T-cell (primary cell): ENCODE measurements at regions not wholly inside any gene's neighbourhood (a gene's known extent, or its start where the extent isn't known, plus 50 kb on each side); places are given as distances from the start of the nearest gene placed in this dataset.
"Not testable (repeated sequence)": the region's sequence is repeated elsewhere in the genome, so short reads cannot be mapped to it uniquely, and the experiment has no call there.

Source experiments
- ATAC-seq, 4 experiments: fragments of 200-7000 bp in 3 of 4; fragments of 150-1000 bp in 1 of 4; cut with Tn5 transposase; replicated peaks in 1 of 4; 1 replicate in 3 of 4; 2 replicates in 1 of 4; pipeline ENCODE4 v1.10.0; 2021; ENCODE audit warnings: moderate library complexity in 3 of 4, mild to moderate bottlenecking in 2 of 4, moderate number of reproducible peaks in 1 of 4
- CTCF ChIA-PET, 2 donors: fragments of 300-600 bp; sonication (Branson Sonifier 250); formaldehyde crosslinking; loops; one replicate each; lab custom pipeline; 2022; ENCODE audit warnings: antibody characterized with exemption in 2 of 2; lab: Charles Lee
- POLR2A ChIA-PET, 2 donors: fragments of 300-600 bp; sonication (Branson Sonifier 250); formaldehyde crosslinking; loops; one replicate each; lab custom pipeline; 2022; ENCODE audit warnings: antibody characterized with exemption in 2 of 2; lab: Charles Lee
- DNase-seq, 35 experiments: peaks; one replicate each; pipeline versions ENCODE4 v3.0.0 to v3.0.0-alpha.2; 2013 to 2023
- H3K27ac ChIP-seq: one replicate; pipeline ENCODE4 v1.5.1; 2013; ENCODE audit warnings: low read length
- H3K27me3 ChIP-seq, 2 experiments: replicated peaks in 1 of 2; 1 replicate in 1 of 2; 2 replicates in 1 of 2; pipeline versions ENCODE4 v1.6.1 to v1.7.0; 2013; ENCODE audit warnings: low read length in 1 of 2, mixed read lengths in 1 of 2; ENCODE audit not compliant: control insufficient read depth in 2 of 2, insufficient read depth in 2 of 2; ENCODE audit errors: extremely low read depth in 1 of 2
- H3K36me3 ChIP-seq, 2 donors: 1 replicate in 1 of 2; 2 replicates in 1 of 2; pipeline versions ENCODE4 v1.6.1 to v1.7.0; 2013; ENCODE audit warnings: low read length in 1 of 2; ENCODE audit not compliant: control insufficient read depth in 2 of 2, insufficient read depth in 1 of 2; ENCODE audit errors: extremely low read depth in 1 of 2
- H3K4me1 ChIP-seq, 2 experiments: 1 replicate in 1 of 2; 2 replicates in 1 of 2; pipeline versions ENCODE4 v1.6.1 to v1.7.0; 2013; ENCODE audit warnings: low read length in 2 of 2, mixed read lengths in 1 of 2; ENCODE audit not compliant: insufficient read depth in 2 of 2, control insufficient read depth in 1 of 2; ENCODE audit errors: extremely low read depth in 1 of 2
- H3K4me3 ChIP-seq, 2 donors: 1 replicate in 1 of 2; 2 replicates in 1 of 2; pipeline versions ENCODE4 v1.5.1 to v1.7.0; 2013; ENCODE audit warnings: mild to moderate bottlenecking in 2 of 2, low read length in 1 of 2, moderate library complexity in 1 of 2; ENCODE audit not compliant: control insufficient read depth in 1 of 2; ENCODE audit errors: extremely low read depth in 1 of 2
- H3K9me3 ChIP-seq: 2 replicates; pipeline ENCODE4 v1.7.0; 2013
- H3K27ac Mint-ChIP-seq, 2 donors: one replicate each; pipeline ENCODE4 v1.8.0; 2020 to 2021; ENCODE audit warnings: mild to moderate bottlenecking in 2 of 2, mixed read lengths in 2 of 2
- H3K27me3 Mint-ChIP-seq, 2 donors: one replicate each; pipeline ENCODE4 v1.8.0; 2021 to 2022; ENCODE audit warnings: mixed read lengths in 2 of 2
- H3K36me3 Mint-ChIP-seq: one replicate; pipeline ENCODE4 v1.8.0; 2021; ENCODE audit warnings: mixed read lengths
- H3K4me1 Mint-ChIP-seq, 3 donors: one replicate each; pipeline ENCODE4 v1.8.0; 2020 to 2022; ENCODE audit warnings: mixed read lengths in 3 of 3, mild to moderate bottlenecking in 1 of 3
- H3K4me3 Mint-ChIP-seq, 3 donors: one replicate each; pipeline ENCODE4 v1.8.0; 2020 to 2022; ENCODE audit warnings: mild to moderate bottlenecking in 3 of 3, mixed read lengths in 3 of 3, moderate library complexity in 3 of 3
- H3K9me3 Mint-ChIP-seq, 3 donors: one replicate each; pipeline ENCODE4 v1.8.0; 2020 to 2022; ENCODE audit warnings: mixed read lengths in 3 of 3
- WGBS: methylation state at CpG from one replicate; pipeline ENCODE4 v1.1.5; 2013; ENCODE audit warnings: missing lambda C conversion rate; ENCODE audit not compliant: insufficient coverage; 5-methylcytosine and 5-hydroxymethylcytosine counted together

DNA sequence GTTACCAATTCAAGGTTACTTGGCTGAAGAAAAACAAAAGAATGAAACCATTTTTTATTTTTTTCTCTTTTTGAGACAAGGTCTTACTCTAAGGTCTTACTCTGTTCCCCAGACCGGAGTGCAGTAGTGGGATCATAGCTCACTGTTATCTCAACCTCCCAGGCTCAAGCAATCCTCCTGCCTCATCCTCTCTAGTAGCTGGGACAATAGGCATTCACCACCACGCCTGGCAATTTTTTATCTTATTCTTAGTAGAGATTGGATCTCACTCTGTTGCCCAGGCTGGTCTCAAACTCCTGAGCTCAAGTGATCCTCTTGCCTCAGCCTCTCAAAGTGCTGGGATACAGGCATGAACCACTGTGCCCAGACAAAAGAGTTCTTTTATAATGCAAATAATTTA is 3732.0 kb upstream of the OR11H1 start:
- H3K27ac ChIP-seq, H3K4me1 Mint-ChIP-seq, DNase-seq, H3K36me3 ChIP-seq, POLR2A ChIA-PET, H3K4me3 ChIP-seq, H3K27me3 ChIP-seq, H3K9me3 ChIP-seq, H3K4me1 ChIP-seq, CTCF ChIA-PET, ATAC-seq, H3K27me3 Mint-ChIP-seq, H3K27ac Mint-ChIP-seq, H3K36me3 Mint-ChIP-seq, H3K9me3 Mint-ChIP-seq, H3K4me3 Mint-ChIP-seq: not testable (repeated sequence)
- WGBS: 60% methylated on average over 1 of the region's 2 CpGs

- H3K4me1 Mint-ChIP-seq, CTCF ChIA-PET, H3K9me3 ChIP-seq, H3K27me3 Mint-ChIP-seq, H3K27me3 ChIP-seq, H3K36me3 ChIP-seq, POLR2A ChIA-PET, H3K27ac Mint-ChIP-seq, ATAC-seq, H3K4me1 ChIP-seq, H3K4me3 Mint-ChIP-seq, H3K36me3 Mint-ChIP-seq, H3K27ac ChIP-seq, H3K4me3 ChIP-seq: not testable (repeated sequence)
- WGBS: no CpG with 5 or more reads among the region's 9 CpGs
- DNase-seq: peak in 1 of 35 experiments; percentile 13
- peaks cover 4 to 12% (median 7%) of the 10 kb centered on the region in 3 donors for H3K9me3 Mint-ChIP-seq
Observed at GRCh38 chr22:11815481-11815880, 3712.5 kb upstream of the OR11H1 start.

GRCh38 chr22:11818845-11819244 is 3709.1 kb upstream of the OR11H1 start:
- ATAC-seq, H3K4me1 Mint-ChIP-seq, H3K27me3 ChIP-seq, H3K27ac ChIP-seq, H3K36me3 Mint-ChIP-seq, H3K4me3 ChIP-seq, H3K9me3 ChIP-seq, H3K4me1 ChIP-seq, POLR2A ChIA-PET, H3K27ac Mint-ChIP-seq, CTCF ChIA-PET, H3K36me3 ChIP-seq, H3K27me3 Mint-ChIP-seq, H3K4me3 Mint-ChIP-seq, DNase-seq: not testable (repeated sequence)
- no CpG with 5 or more reads among the region's 5 CpGs for WGBS
- peaks cover 4 to 12% (median 7%) of the 10 kb centered on the region in 3 donors for H3K9me3 Mint-ChIP-seq

DNA sequence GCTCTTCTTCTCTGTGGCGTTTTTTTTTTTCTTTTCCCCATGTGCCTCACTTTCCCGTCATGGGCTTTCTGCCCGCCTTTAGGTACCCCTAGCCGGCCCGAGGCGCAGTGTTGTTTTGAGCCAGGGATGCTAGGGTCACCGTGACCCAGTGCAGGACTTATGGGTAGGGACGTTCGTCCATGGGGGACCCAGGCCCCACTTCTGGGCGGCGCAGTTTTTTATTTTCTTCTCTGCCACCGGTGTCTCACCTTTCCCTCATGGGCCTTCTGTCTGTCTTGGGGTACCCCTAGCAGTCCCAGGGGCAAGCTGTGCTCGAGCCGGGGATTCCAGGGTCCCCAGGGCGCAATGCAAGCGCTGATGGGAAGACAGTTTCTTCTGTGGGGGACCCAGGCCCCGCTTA is 3705.7 kb upstream of the OR11H1 start:
- H3K36me3 ChIP-seq, H3K9me3 Mint-ChIP-seq, H3K4me3 Mint-ChIP-seq, H3K27ac ChIP-seq, H3K27ac Mint-ChIP-seq, H3K36me3 Mint-ChIP-seq, H3K9me3 ChIP-seq, H3K4me3 ChIP-seq, DNase-seq, H3K27me3 ChIP-seq, POLR2A ChIA-PET, CTCF ChIA-PET, H3K4me1 Mint-ChIP-seq, H3K27me3 Mint-ChIP-seq, H3K4me1 ChIP-seq, ATAC-seq: not testable (repeated sequence)
- no CpG with 5 or more reads among the region's 17 CpGs for WGBS

DNA sequence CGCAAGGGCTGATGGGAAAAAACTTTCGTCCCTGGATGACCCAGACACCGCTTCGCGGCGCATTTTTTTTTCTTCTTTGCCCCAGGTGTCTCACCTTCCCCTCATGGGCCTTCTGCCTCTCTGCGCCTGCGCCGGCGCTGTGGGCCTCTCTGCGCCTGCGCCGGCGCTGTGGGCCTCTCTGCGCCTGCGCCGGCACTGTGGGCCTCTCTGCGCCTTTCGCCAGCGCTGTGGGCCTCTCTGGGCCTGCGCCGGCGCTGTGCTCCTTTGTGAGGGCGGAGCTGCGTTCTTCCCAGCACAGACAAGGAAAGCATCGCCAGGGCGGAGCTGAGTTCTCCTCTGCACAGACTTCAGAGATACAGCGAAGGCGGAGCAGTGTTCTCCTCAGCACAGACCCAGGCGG is 3703.0 kb upstream of the OR11H1 start:
- H3K36me3 Mint-ChIP-seq, H3K4me3 Mint-ChIP-seq, ATAC-seq, H3K4me1 ChIP-seq, H3K9me3 Mint-ChIP-seq, H3K27ac Mint-ChIP-seq, H3K4me1 Mint-ChIP-seq, H3K9me3 ChIP-seq, CTCF ChIA-PET, H3K4me3 ChIP-seq, H3K27me3 Mint-ChIP-seq, H3K36me3 ChIP-seq, H3K27ac ChIP-seq, H3K27me3 ChIP-seq, DNase-seq, POLR2A ChIA-PET: not testable (repeated sequence)
- WGBS: no CpG with 5 or more reads among the region's 30 CpGs

GRCh38 chr22:11826000-11826399 is 3702.0 kb upstream of the OR11H1 start:
- H3K4me3 Mint-ChIP-seq, H3K36me3 Mint-ChIP-seq, H3K36me3 ChIP-seq, DNase-seq, H3K27ac Mint-ChIP-seq, ATAC-seq, POLR2A ChIA-PET, H3K27me3 Mint-ChIP-seq, CTCF ChIA-PET, H3K9me3 ChIP-seq, H3K27me3 ChIP-seq, H3K9me3 Mint-ChIP-seq, H3K27ac ChIP-seq, H3K4me1 Mint-ChIP-seq, H3K4me1 ChIP-seq, H3K4me3 ChIP-seq: not testable (repeated sequence)
- no CpG with 5 or more reads among the region's 2 CpGs for WGBS

DNA sequence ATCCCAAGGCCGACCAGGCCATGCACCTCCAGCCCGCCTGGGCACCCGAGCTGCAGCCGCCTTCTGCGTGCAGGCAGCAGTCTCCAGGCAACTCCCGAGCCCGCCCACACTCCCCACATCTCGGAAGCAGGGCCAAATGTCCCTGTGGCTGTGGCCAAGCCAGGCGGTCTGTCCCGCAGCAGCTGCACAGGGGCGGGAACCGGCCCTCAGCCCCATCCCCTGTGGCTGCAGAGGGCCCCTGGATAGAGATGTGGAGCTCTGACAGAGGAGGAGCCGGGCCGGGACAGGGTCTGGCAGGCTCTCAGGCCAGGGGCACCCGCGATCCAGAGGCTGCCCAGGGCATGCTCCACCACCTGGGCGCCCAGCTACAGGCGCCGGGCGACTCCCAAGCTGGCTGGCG is 3698.6 kb upstream of the OR11H1 start:
- H3K36me3 Mint-ChIP-seq, H3K4me1 Mint-ChIP-seq, H3K27ac ChIP-seq, H3K4me3 ChIP-seq, POLR2A ChIA-PET, H3K27ac Mint-ChIP-seq, CTCF ChIA-PET, H3K36me3 ChIP-seq, H3K27me3 ChIP-seq, H3K4me1 ChIP-seq, H3K9me3 ChIP-seq, ATAC-seq, H3K27me3 Mint-ChIP-seq, H3K4me3 Mint-ChIP-seq, H3K9me3 Mint-ChIP-seq: not testable (repeated sequence)
- WGBS: 47% methylated on average over 4 of the region's 21 CpGs
- DNase-seq: peak in 7 of 35 experiments; percentile 0 to 27 (median 6)
